ENCODE measurements at regions not wholly inside any gene's neighbourhood (a gene's known extent, or its start where the extent isn't known, plus 50 kb on each side); places are given as distances from the start of the nearest gene placed in this dataset.

DNA sequence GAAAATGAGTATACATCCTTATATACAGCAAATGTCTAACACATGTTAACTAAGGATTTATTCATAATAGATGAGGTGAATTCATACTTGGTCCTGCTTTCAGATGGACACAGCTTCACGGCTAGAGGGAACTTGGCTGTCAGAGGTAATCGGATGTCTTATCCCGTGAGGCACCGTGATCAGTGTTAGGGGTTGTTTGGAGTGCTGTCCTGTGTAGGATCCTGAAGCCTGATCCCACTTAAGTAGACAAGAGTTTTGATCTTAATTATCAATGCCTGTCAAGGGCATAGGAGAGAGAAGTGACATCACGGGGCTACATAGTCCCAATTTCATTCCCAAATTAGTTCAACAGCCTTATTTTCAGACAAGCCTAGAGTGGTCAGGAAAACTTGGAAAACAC is 204.6 kb downstream of the RNF144A start:
- 85 to 93% methylated on average over 5 of the region's 5 CpGs for WGBS, 2 donors
- DNase-seq: no peak
- H3K4me3 ChIP-seq (replicated peaks in 1 of 3): no peak overlapping the region
- no peaks in the 10 kb centered on the region for H3K36me3 ChIP-seq
- no peaks in the 10 kb centered on the region for H3K27me3 ChIP-seq
- no peak for TF ChIP-seq POLR2A (IDR thresholded peaks at IDR 0.05)
- TF ChIP-seq, protein P1, sequence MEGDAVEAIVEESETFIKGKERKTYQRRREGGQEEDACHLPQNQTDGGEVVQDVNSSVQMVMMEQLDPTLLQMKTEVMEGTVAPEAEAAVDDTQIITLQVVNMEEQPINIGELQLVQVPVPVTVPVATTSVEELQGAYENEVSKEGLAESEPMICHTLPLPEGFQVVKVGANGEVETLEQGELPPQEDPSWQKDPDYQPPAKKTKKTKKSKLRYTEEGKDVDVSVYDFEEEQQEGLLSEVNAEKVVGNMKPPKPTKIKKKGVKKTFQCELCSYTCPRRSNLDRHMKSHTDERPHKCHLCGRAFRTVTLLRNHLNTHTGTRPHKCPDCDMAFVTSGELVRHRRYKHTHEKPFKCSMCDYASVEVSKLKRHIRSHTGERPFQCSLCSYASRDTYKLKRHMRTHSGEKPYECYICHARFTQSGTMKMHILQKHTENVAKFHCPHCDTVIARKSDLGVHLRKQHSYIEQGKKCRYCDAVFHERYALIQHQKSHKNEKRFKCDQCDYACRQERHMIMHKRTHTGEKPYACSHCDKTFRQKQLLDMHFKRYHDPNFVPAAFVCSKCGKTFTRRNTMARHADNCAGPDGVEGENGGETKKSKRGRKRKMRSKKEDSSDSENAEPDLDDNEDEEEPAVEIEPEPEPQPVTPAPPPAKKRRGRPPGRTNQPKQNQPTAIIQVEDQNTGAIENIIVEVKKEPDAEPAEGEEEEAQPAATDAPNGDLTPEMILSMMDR (IDR thresholded peaks at IDR 0.05): no peak
- H3K9me3 ChIP-seq: no peaks in the 10 kb centered on the region
- no peaks in the 10 kb centered on the region for H3K4me1 ChIP-seq
- intact Hi-C loops (cut with DNase I): no loop called here
- H3K27ac ChIP-seq: no peak overlapping the region

DNA sequence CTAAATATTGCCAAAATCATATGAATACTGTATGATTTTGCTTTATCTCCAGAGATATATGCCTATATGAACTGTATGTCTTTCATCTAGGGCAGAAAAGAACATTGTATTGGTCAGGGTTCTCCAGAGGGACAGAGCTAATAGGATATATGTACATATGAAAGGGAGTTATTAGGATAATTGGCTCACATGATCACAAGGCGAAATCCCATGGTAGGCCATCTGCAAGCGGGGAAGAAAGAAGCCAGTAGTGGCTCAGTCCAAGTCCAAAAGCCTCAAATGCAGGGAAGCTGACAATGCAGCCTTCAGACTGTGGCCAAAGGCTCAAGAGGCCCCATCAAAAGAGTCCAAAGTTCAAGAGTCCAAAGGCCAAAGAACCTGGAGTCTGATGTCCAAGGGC is 209.9 kb downstream of the RNF144A start:
- no peaks in the 10 kb centered on the region for H3K9me3 ChIP-seq
- H3K27me3 ChIP-seq: no peaks in the 10 kb centered on the region
- H3K4me1 ChIP-seq: peaks cover 0 to 3% of the 10 kb centered on the region in 2 donors
- H3K36me3 ChIP-seq: no peaks in the 10 kb centered on the region
- H3K27ac ChIP-seq: no peak overlapping the region
- intact Hi-C loops (cut with DNase I): no loop called here
- H3K4me3 ChIP-seq (replicated peaks in 1 of 3): no peak overlapping the region
- no peak for DNase-seq
- 92 to 97% methylated on average over 2 of the region's 2 CpGs for WGBS, 2 donors
- TF ChIP-seq, protein P1 (IDR thresholded peaks at IDR 0.05): no peak
- no peak for TF ChIP-seq POLR2A (IDR thresholded peaks at IDR 0.05)

DNA sequence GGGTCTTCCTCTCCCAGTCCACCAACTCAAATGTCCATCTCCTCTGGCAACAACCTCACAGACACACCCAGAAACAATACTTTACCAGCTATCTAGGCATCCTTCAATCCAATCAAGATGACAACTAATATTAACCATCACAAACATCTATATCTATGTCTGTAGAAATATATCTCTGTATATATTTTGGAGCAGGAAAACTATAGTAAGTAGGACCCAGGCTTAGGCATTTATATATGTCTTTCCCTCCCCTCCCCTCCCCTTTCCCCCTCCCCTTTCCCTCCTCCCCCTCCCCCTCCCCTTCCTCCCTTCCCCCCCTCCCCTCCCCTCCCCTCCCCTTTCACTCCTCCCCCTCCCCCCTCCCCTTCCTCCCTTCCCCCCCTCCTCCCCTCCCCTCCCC is 210.5 kb downstream of the RNF144A start:
- Histone ChIP-seq H3K27ac (no peak overlapping the region), H3K4me3 (replicated peaks in 1 of 3) (no peak overlapping the region), H3K4me1 (peaks cover 0 to 3% of the 10 kb centered on the region in 2 donors), H3K36me3 (no peaks in the 10 kb centered on the region), H3K9me3 (no peaks in the 10 kb centered on the region), H3K27me3 (no peaks in the 10 kb centered on the region)
- no peak for TF ChIP-seq POLR2A (IDR thresholded peaks at IDR 0.05)
- TF ChIP-seq, protein P1 (IDR thresholded peaks at IDR 0.05): no peak
- intact Hi-C loops (cut with DNase I): no loop called here
- DNase-seq: no peak

DNA sequence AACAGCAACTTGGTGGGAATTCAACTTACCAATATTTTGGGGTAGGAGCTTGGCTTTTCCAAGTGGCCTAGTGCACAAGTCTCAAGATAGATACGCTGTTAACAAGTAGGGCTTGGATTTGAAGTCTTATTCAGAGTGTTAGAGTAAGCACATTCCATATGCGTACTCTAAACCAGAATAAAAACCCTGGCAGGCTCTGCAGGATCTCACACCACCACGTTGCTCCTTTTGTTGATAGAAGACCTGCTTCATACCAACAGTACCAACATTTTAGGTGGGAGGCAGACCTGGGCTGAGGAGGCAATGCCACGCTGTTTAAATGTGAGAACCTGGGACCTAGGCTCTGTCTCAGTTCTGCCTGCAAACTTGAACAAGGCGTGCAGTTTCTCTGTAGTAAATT is 214.0 kb downstream of the RNF144A start:
- H3K36me3 ChIP-seq: no peaks in the 10 kb centered on the region
- DNase-seq: no peak
- no peak overlapping the region for H3K4me3 ChIP-seq (replicated peaks in 1 of 3)
- H3K4me1 ChIP-seq: peaks cover 0 to 3% of the 10 kb centered on the region in 2 donors
- TF ChIP-seq, protein P1 (IDR thresholded peaks at IDR 0.05): no peak
- TF ChIP-seq POLR2A (IDR thresholded peaks at IDR 0.05): no peak
- no peak overlapping the region for H3K27ac ChIP-seq
- no peaks in the 10 kb centered on the region for H3K27me3 ChIP-seq
- intact Hi-C loops (cut with DNase I): no loop called here
- 59 to 66% methylated on average over 5 of the region's 5 CpGs for WGBS, 2 donors
- no peaks in the 10 kb centered on the region for H3K9me3 ChIP-seq

DNA sequence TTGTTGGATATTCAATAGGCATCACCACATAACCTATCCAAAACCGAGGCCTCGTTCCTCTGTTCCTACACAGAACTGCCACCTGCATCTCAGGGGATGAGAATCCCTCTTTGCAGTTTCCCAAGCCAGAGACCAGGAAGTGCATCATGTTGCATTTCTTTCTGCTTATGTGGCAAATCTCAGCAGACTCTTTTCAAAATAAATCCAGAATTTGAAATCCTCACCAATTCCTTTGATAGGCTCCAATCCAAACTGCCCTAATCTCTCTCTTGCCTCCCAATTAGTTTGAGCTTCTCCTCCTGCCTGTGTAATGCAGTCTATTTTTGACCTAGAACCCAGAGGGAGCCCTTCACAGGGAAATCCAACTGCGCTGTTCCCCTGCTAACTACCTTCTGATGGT is 215.5 kb downstream of the RNF144A start:
- no peaks in the 10 kb centered on the region for H3K9me3 ChIP-seq
- no peaks in the 10 kb centered on the region for H3K36me3 ChIP-seq
- intact Hi-C loops (cut with DNase I): no loop called here
- H3K27me3 ChIP-seq: no peaks in the 10 kb centered on the region
- H3K4me1 ChIP-seq: peaks cover 0 to 3% of the 10 kb centered on the region in 2 donors
- no peak overlapping the region for H3K4me3 ChIP-seq (replicated peaks in 1 of 3)
- no peak overlapping the region for H3K27ac ChIP-seq
- no peak for DNase-seq
- TF ChIP-seq, protein P1 (IDR thresholded peaks at IDR 0.05): no peak
- no peak for TF ChIP-seq POLR2A (IDR thresholded peaks at IDR 0.05)
- WGBS, 2 donors: 95 to 96% methylated on average over 3 of the region's 3 CpGs
